HG02970 (cell line): ENCODE measurements at regions not wholly inside any gene's neighbourhood (a gene's known extent, or its start where the extent isn't known, plus 50 kb on each side); places are given as distances from the start of the nearest gene placed in this dataset.
"Not testable (repeated sequence)": the region's sequence is repeated elsewhere in the genome, so short reads cannot be mapped to it uniquely, and the experiment has no call there.

Experiments
- ATAC-seq: cut with Tn5 transposase; IDR thresholded peaks from one replicate; pipeline ENCODE4 v1.9.1; 2021; ENCODE audit warnings: mild to moderate bottlenecking, moderate library complexity, moderate number of reproducible peaks; ENCODE audit not compliant: unreplicated experiment, low FRiP score

GRCh38 chr14:86104691-86105265, 574.8 kb downstream of the FLRT2 start:
- no peak for ATAC-seq

GRCh38 chr14:86094512-86094911, 564.6 kb downstream of the FLRT2 start:
- ATAC-seq, result no peak

- ATAC-seq, result no peak
Measured at GRCh38 chr14:86091811-86092210, 561.9 kb downstream of the FLRT2 start.

GRCh38 chr14:86088156-86088555, 558.2 kb downstream of the FLRT2 start:
- no peak for ATAC-seq

GRCh38 chr14:86087377-86087776, 557.4 kb downstream of the FLRT2 start:
- no peak for ATAC-seq

- ATAC-seq, result no peak
Measured at GRCh38 chr14:86086962-86087361, 557.0 kb downstream of the FLRT2 start.

- ATAC-seq, result no peak
Measured at GRCh38 chr14:86084097-86084496, 554.2 kb downstream of the FLRT2 start.

- ATAC-seq, result no peak
Measured at GRCh38 chr14:86083616-86084015, 553.7 kb downstream of the FLRT2 start.

GRCh38 chr14:86072116-86072894, 542.4 kb downstream of the FLRT2 start:
- no peak for ATAC-seq

- no peak for ATAC-seq
Measured at GRCh38 chr14:86066651-86067050, 536.7 kb downstream of the FLRT2 start.

GRCh38 chr14:86065407-86065806, 535.5 kb downstream of the FLRT2 start:
- ATAC-seq, result no peak

- not testable (repeated sequence) for ATAC-seq
Measured at GRCh38 chr14:86064595-86064994, 534.7 kb downstream of the FLRT2 start.

- no peak for ATAC-seq
Measured at GRCh38 chr14:86057018-86057667, 527.2 kb downstream of the FLRT2 start.

GRCh38 chr14:86055512-86056075, 525.6 kb downstream of the FLRT2 start:
- ATAC-seq, result no peak

- ATAC-seq, result no peak
Measured at GRCh38 chr14:86052868-86053267, 522.9 kb downstream of the FLRT2 start.

GRCh38 chr14:86050757-86051156, 520.8 kb downstream of the FLRT2 start:
- no peak for ATAC-seq

GRCh38 chr14:86050072-86050683, 520.2 kb downstream of the FLRT2 start:
- ATAC-seq, result no peak

- ATAC-seq, result no peak
Measured at GRCh38 chr14:86039176-86039575, 509.2 kb downstream of the FLRT2 start.

GRCh38 chr14:86038387-86039042, 508.6 kb downstream of the FLRT2 start:
- ATAC-seq, result no peak

- no peak for ATAC-seq
Measured at GRCh38 chr14:86035882-86036281, 505.9 kb downstream of the FLRT2 start.
